Spinal cord (tissue), 9 donors: ENCODE measurements at regions not wholly inside any gene's neighbourhood (a gene's known extent, or its start where the extent isn't known, plus 50 kb on each side); places are given as distances from the start of the nearest gene placed in this dataset.

Experiments
- DNase-seq, 6 donors: peaks; one replicate each; pipeline versions ENCODE4 v3.0.0 to v3.0.0-alpha.2; 2013 to 2015; ENCODE audit warnings: low spot score in 6 of 6, low read depth in 4 of 6
- H3K27ac ChIP-seq: one replicate; pipeline ENCODE4 v1.5.1; 2013; ENCODE audit warnings: low read depth, low read length, control low read depth
- H3K27me3 ChIP-seq: one replicate; pipeline ENCODE4 v1.6.1; 2013; ENCODE audit warnings: low read length; ENCODE audit not compliant: control insufficient read depth, insufficient read depth
- H3K36me3 ChIP-seq: one replicate; pipeline ENCODE4 v1.6.1; 2013; ENCODE audit warnings: low read length; ENCODE audit not compliant: control insufficient read depth, insufficient read depth
- H3K4me1 ChIP-seq: one replicate; pipeline ENCODE4 v1.6.1; 2013; ENCODE audit warnings: low read length; ENCODE audit not compliant: control insufficient read depth, insufficient read depth
- H3K4me3 ChIP-seq: one replicate; pipeline ENCODE4 v1.5.1; 2013; ENCODE audit warnings: low read depth, low read length, control low read depth
- H3K9me3 ChIP-seq: one replicate; pipeline ENCODE4 v1.6.1; 2013; ENCODE audit warnings: low read length; ENCODE audit not compliant: control insufficient read depth, insufficient read depth
- WGBS: methylation state at CpG from one replicate; pipeline ENCODE4 v1.1.5; 2013; ENCODE audit warnings: missing lambda C conversion rate; ENCODE audit not compliant: insufficient coverage; 5-methylcytosine and 5-hydroxymethylcytosine counted together
- donor health status: healthy.

DNA sequence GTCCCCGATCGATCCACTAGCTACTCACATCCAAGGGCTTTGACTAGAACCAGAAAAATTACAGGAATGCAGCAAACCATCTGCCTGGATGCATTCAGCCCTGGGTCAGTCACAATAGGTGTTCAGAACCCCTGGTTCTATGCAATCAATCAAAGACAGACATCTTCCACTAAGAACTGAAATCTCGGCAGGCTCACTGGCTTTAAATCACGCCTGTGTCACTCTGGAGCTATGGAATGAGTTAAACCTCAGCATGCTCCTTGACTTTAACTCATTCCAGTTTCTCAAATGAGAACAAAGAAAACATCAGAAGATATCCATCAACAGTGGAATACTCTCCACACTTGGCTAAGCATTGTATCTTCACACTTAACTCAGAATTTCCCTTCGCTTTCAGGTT is 68.1 kb upstream of the SPTBN1 start:
- peak overlapping the region; percentile 68 for H3K27ac ChIP-seq
- H3K36me3 ChIP-seq = no peaks in the 10 kb centered on the region
- H3K27me3 ChIP-seq = no peaks in the 10 kb centered on the region
- H3K4me3 ChIP-seq = no peak overlapping the region
- H3K9me3 ChIP-seq = no peaks in the 10 kb centered on the region
- peaks cover 13% of the 10 kb centered on the region for H3K4me1 ChIP-seq
- 42% methylated on average over 4 of the region's 5 CpGs for WGBS
- no peak for DNase-seq

GRCh38 chr2:54392555-54393324 is 63.4 kb upstream of the SPTBN1 start:
- Histone ChIP-seq H3K4me3 (no peak overlapping the region), H3K9me3 (no peaks in the 10 kb centered on the region), H3K4me1 (peaks cover 3% of the 10 kb centered on the region), H3K27ac (no peak overlapping the region), H3K27me3 (no peaks in the 10 kb centered on the region), H3K36me3 (no peaks in the 10 kb centered on the region)
- WGBS = no CpG with 5 or more reads among the region's 2 CpGs
- DNase-seq = peak in 1 of 6 donors; percentile 53

GRCh38 chr2:54394392-54394791 is 61.7 kb upstream of the SPTBN1 start:
- no peaks in the 10 kb centered on the region for H3K4me1 ChIP-seq
- no peak overlapping the region for H3K4me3 ChIP-seq
- no peaks in the 10 kb centered on the region for H3K36me3 ChIP-seq
- H3K27me3 ChIP-seq = no peaks in the 10 kb centered on the region
- DNase-seq = no peak
- H3K27ac ChIP-seq = no peak overlapping the region
- H3K9me3 ChIP-seq = no peaks in the 10 kb centered on the region
- WGBS = no CpG with 5 or more reads among the region's 5 CpGs

DNA sequence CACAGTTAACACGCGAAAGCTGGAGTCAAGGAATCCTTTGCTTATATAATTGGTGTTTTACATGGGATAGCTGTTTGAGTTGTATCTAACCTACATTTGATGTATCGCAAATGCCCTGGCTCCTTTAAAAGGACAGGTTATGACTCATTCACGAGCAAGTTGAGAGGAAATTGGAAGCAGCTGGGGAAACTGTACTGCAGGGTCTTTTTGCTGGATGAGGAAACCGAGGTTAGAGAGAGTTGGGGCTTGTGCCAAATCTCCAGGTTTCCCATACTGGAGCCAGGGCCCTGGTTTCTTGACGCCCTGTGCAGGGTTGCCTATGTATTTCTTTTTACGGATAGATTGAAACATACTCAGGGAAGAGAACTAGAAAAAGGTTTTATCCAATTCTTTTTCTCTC is 60.0 kb upstream of the SPTBN1 start:
- Histone ChIP-seq H3K36me3 (no peaks in the 10 kb centered on the region), H3K4me3 (no peak overlapping the region), H3K9me3 (no peaks in the 10 kb centered on the region), H3K4me1 (no peaks in the 10 kb centered on the region), H3K27ac (no peak overlapping the region), H3K27me3 (no peaks in the 10 kb centered on the region)
- no peak for DNase-seq
- 81% methylated on average over 7 of the region's 7 CpGs for WGBS

DNA sequence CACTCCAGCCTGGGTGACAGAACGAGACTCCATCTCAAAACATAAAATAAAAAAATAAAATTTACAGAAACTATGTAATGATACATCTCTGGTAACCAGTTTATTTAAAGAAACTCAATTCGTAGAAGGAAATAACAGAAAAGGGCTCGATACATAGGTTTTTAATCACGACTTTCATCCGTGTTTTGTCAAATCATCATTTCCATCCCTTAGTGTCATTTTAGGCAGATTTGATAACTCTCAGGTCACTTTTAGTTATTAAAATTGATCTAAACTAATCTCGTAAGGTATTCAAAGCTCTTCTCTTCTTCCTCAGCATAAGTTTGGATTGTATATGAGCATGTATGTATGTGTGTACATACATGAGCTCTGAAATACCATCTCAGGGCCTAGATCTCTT is 59.3 kb upstream of the SPTBN1 start:
- H3K36me3 ChIP-seq = no peaks in the 10 kb centered on the region
- H3K9me3 ChIP-seq = no peaks in the 10 kb centered on the region
- no peaks in the 10 kb centered on the region for H3K27me3 ChIP-seq
- H3K4me1 ChIP-seq = no peaks in the 10 kb centered on the region
- no CpG with 5 or more reads among the region's 6 CpGs for WGBS
- H3K4me3 ChIP-seq = no peak overlapping the region
- H3K27ac ChIP-seq = no peak overlapping the region
- no peak for DNase-seq

DNA sequence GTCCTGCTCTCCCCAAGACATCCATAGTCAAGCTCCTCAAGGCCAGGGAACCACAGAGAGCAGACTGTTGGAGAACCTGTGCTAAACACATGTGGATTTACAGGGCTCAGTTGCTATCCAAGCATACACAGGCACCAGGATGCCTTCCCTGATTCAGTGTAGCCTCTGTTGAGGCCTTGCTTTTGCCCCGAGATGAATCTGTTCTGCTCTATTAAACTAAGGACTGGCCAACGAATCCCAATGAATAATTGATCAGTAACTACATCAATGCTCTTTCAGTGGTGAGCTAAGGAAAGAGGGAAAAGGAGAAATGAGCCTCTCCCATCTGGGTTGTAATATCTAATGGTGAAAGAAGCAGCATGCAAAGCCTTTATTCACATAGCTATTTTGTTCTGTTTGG is 58.7 kb upstream of the SPTBN1 start:
- no CpG with 5 or more reads among the region's 2 CpGs for WGBS
- no peak overlapping the region for H3K4me3 ChIP-seq
- DNase-seq = no peak
- H3K9me3 ChIP-seq = no peaks in the 10 kb centered on the region
- H3K27me3 ChIP-seq = no peaks in the 10 kb centered on the region
- no peaks in the 10 kb centered on the region for H3K36me3 ChIP-seq
- H3K27ac ChIP-seq = no peak overlapping the region
- no peaks in the 10 kb centered on the region for H3K4me1 ChIP-seq

DNA sequence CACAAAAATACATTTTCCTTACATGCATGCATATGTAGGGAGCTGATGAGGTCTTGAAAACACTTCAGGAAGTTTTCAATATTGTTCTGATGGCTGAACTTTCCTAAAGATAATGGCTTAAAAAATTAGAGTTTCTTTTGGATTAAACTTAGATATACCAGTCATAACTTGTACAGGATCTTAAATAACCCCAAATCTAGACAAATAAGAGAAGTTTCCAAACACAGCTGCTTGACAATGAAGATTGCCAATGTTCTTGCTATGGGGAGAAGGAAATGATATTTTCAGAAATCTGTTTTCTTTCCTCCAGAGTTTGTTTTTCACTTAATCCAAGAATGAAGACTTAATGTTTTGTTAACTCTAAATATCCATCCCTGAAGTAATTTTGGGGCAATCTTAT is 54.6 kb upstream of the SPTBN1 start:
- H3K4me3 ChIP-seq = no peak overlapping the region
- no peaks in the 10 kb centered on the region for H3K27me3 ChIP-seq
- H3K36me3 ChIP-seq = no peaks in the 10 kb centered on the region
- H3K27ac ChIP-seq = peak overlapping the region; percentile 10
- no peak for DNase-seq
- no peaks in the 10 kb centered on the region for H3K9me3 ChIP-seq
- H3K4me1 ChIP-seq = peaks cover 2% of the 10 kb centered on the region

DNA sequence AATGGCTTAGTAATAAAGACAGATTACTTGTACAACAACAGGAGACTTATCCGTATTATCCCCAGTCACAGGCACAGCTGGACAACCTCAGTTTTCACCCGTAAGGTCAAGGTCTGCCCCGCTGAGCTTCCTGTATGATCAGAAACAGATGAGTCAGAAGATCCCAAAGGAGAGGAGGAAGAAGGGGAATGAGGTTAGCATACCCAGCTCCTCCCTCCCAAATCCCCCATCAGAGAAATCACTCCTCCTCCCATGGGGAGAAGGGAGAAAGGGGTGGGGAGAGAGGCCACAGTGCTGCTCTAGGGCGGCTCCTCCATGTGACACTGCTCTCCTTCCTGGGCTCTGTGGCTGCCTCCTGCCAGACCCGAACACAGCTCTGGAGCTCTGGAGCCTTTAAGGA is 53.8 kb upstream of the SPTBN1 start:
- WGBS = 70% methylated on average over 2 of the region's 5 CpGs

GRCh38 chr2:54403512-54404238 is 52.5 kb upstream of the SPTBN1 start:
- no peak overlapping the region for H3K4me3 ChIP-seq
- peaks cover 2% of the 10 kb centered on the region for H3K4me1 ChIP-seq
- no peak overlapping the region for H3K27ac ChIP-seq
- H3K27me3 ChIP-seq = no peaks in the 10 kb centered on the region
- WGBS = no CpG with 5 or more reads among the region's 5 CpGs
- DNase-seq = no peak
- H3K9me3 ChIP-seq = no peaks in the 10 kb centered on the region
- no peaks in the 10 kb centered on the region for H3K36me3 ChIP-seq

More for the DNA sequence above, 53.8 kb upstream of the SPTBN1 start:
- Histone ChIP-seq H3K4me1 (peaks cover 2% of the 10 kb centered on the region), H3K4me3 (no peak overlapping the region), H3K27me3 (no peaks in the 10 kb centered on the region), H3K9me3 (no peaks in the 10 kb centered on the region), H3K27ac (peak overlapping the region; percentile 10), H3K36me3 (no peaks in the 10 kb centered on the region)
- no peak for DNase-seq

DNA sequence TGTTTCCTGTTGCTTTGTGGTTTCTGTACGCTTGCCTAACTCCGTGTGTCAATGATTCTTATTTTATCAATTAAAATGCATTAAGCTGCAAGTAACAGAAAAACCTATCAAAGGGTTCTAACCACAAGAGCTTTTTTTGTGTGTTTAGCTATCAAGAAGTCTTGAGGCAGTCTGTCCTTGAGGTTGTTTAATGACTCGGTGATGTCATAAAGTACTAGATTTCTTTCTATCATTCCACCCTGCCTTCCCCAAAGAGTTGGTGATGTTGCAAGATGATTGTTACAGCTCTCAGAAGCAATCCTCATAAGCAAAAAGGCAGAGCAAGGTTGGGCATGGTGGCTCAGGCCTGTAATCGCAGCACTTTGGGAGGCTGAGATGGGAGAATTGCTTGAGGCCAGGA is 51.9 kb upstream of the SPTBN1 start:
- no CpG with 5 or more reads among the region's 4 CpGs for WGBS
- Histone ChIP-seq H3K4me3 (no peak overlapping the region), H3K9me3 (no peaks in the 10 kb centered on the region), H3K4me1 (peaks cover 5% of the 10 kb centered on the region), H3K27me3 (no peaks in the 10 kb centered on the region), H3K27ac (no peak overlapping the region), H3K36me3 (no peaks in the 10 kb centered on the region)
- no peak for DNase-seq
